Bronchial epithelial cell (primary cell): ENCODE measurements at regions not wholly inside any gene's neighbourhood (a gene's known extent, or its start where the extent isn't known, plus 50 kb on each side); places are given as distances from the start of the nearest gene placed in this dataset.

ENCODE experiments used
- DNase-seq: peaks from one replicate; pipeline ENCODE4 v3.0.0-alpha.2; 2010; ENCODE audit warnings: low read depth
- FAIRE-seq: peaks from 2 replicates; lab custom pipeline; 2011; peaks lifted over from hg19 to GRCh38; lab: Jason Lieb, UNC
- H3K27me3 ChIP-seq: 2 replicates; pipeline ENCODE4 v1.5.1; 2011; ENCODE audit warnings: low read length; ENCODE audit not compliant: control insufficient read depth, insufficient read depth
- H3K36me3 ChIP-seq: 2 replicates; pipeline ENCODE4 v1.5.1; 2011; ENCODE audit warnings: low read length; ENCODE audit not compliant: control insufficient read depth, insufficient read depth
- H3K4me3 ChIP-seq: 2 replicates; pipeline ENCODE4 v1.5.1; 2011; ENCODE audit warnings: mild to moderate bottlenecking, low read depth, low read length, control low read depth
- CTCF ChIP-seq: IDR thresholded peaks from 2 replicates; pipeline ENCODE4 v1.5.1; 2011; ENCODE audit warnings: mild to moderate bottlenecking, moderate library complexity, low read length, control low read depth, inconsistent platforms; ENCODE audit not compliant: insufficient read depth, severe bottlenecking

GRCh38 chr15:38709196-38709595 lies 144.6 kb upstream of the RASGRP1 start:
- TF ChIP-seq CTCF, result no peak
- no peak overlapping the region for H3K4me3 ChIP-seq
- no peaks in the 10 kb centered on the region for H3K27me3 ChIP-seq
- H3K36me3 ChIP-seq, result no peaks in the 10 kb centered on the region
- FAIRE-seq, result no peak
- DNase-seq, result no peak

GRCh38 chr15:38714309-38715072 lies 149.9 kb upstream of the RASGRP1 start:
- Histone ChIP-seq H3K36me3 (no peaks in the 10 kb centered on the region), H3K27me3 (no peaks in the 10 kb centered on the region), H3K4me3 (no peak overlapping the region)
- FAIRE-seq, result no peak
- peak; percentile 82 for DNase-seq
- TF ChIP-seq CTCF, result no peak

- no peaks in the 10 kb centered on the region for H3K36me3 ChIP-seq
- DNase-seq, result no peak
- H3K4me3 ChIP-seq, result no peak overlapping the region
- FAIRE-seq, result no peak
- no peaks in the 10 kb centered on the region for H3K27me3 ChIP-seq
- no peak for TF ChIP-seq CTCF
These were observed 156.4 kb upstream of the RASGRP1 start for GRCh38 chr15:38720893-38721567.

GRCh38 chr15:38721568-38721945 lies 156.9 kb upstream of the RASGRP1 start:
- DNase-seq (no peak), FAIRE-seq (no peak)
- H3K4me3 ChIP-seq, result no peak overlapping the region
- H3K36me3 ChIP-seq, result no peaks in the 10 kb centered on the region
- no peaks in the 10 kb centered on the region for H3K27me3 ChIP-seq
- no peak for TF ChIP-seq CTCF

- Histone ChIP-seq H3K36me3 (no peaks in the 10 kb centered on the region), H3K4me3 (no peak overlapping the region), H3K27me3 (no peaks in the 10 kb centered on the region)
- DNase-seq (no peak), FAIRE-seq (no peak)
- no peak for TF ChIP-seq CTCF
These were observed 157.6 kb upstream of the RASGRP1 start for GRCh38 chr15:38722236-38722635.

- no peak for DNase-seq
- no peak for FAIRE-seq
- Histone ChIP-seq H3K36me3 (no peaks in the 10 kb centered on the region), H3K27me3 (no peaks in the 10 kb centered on the region), H3K4me3 (no peak overlapping the region)
- TF ChIP-seq CTCF, result no peak
These were observed 160.2 kb upstream of the RASGRP1 start for GRCh38 chr15:38724827-38725226.
